Sigmoid colon (tissue), 6 donors: ENCODE measurements at regions not wholly inside any gene's neighbourhood (a gene's known extent, or its start where the extent isn't known, plus 50 kb on each side); places are given as distances from the start of the nearest gene placed in this dataset.

Experiments used
- DNase-seq: peaks from one replicate; pipeline ENCODE4 v3.0.0-alpha.2; 2019
- H3K27ac ChIP-seq, 4 donors: fragments of 200-600 bp; sonication (generic); one replicate each; pipeline ENCODE4 v1.5.1; 2016 to 2019; ENCODE audit warnings: mild to moderate bottlenecking in 1 of 4
- H3K27me3 ChIP-seq, 3 donors: fragments of 200-600 bp; sonication (generic); one replicate each; pipeline ENCODE4 v1.5.1; 2019; ENCODE audit warnings: mild to moderate bottlenecking in 1 of 3
- H3K36me3 ChIP-seq, 4 donors: fragments of 200-600 bp; sonication (generic); one replicate each; pipeline ENCODE4 v1.5.1; 2016 to 2019
- H3K4me1 ChIP-seq, 4 donors: fragments of 200-600 bp; sonication (generic); one replicate each; pipeline ENCODE4 v1.5.1; 2017 to 2019
- H3K4me3 ChIP-seq, 4 donors: fragments of 200-600 bp; sonication (generic); one replicate each; pipeline ENCODE4 v1.5.1; 2017 to 2019; ENCODE audit warnings: mild to moderate bottlenecking in 2 of 4, moderate library complexity in 1 of 4
- H3K9me3 ChIP-seq, 4 donors: fragments of 200-600 bp in 3 of 4; sonication (generic) in 3 of 4; one replicate each; pipeline versions ENCODE4 v1.5.1 to v1.6.1; 2013 to 2019
- EP300 ChIP-seq, 4 donors: sonication (generic); formaldehyde crosslinking; IDR thresholded peaks; one replicate each; pipeline ENCODE4 v1.6.1; 2017; ENCODE audit warnings: antibody characterized with exemption in 4 of 4
- POLR2A ChIP-seq, 2 donors: fragments of 450-650 bp; IDR thresholded peaks; one replicate each; pipeline ENCODE4 v1.6.1; 2016; ENCODE audit warnings: antibody characterized with exemption in 2 of 2, mild to moderate bottlenecking in 2 of 2, moderate library complexity in 2 of 2
- POLR2AphosphoS5 ChIP-seq, 4 donors: sonication (generic); formaldehyde crosslinking; IDR thresholded peaks; one replicate each; pipeline ENCODE4 v1.6.1; 2017; ENCODE audit warnings: antibody characterized with exemption in 4 of 4
- WGBS, 2 donors: extraction: QIAGEN DNeasy Blood & Tissue Kit; methylation state at CpG; one replicate each; pipeline ENCODE4 v1.1.7; 2013; 5-methylcytosine and 5-hydroxymethylcytosine counted together
- intact Hi-C: fragments of 100-400 bp; cut with DNase I; formaldehyde crosslinking; loops from one replicate; pipeline ENCODE4 v1.15.1; 2023
- TF ChIP-seq, protein P1 (sequence below), 4 experiments: fragments of 450-650 bp in 3 of 4; fragments of 200-600 bp in 1 of 4; IDR thresholded peaks; one replicate each; pipeline ENCODE4 v1.5.1; 2016 to 2019; ENCODE audit warnings: antibody characterized with exemption in 4 of 4, mild to moderate bottlenecking in 3 of 4, moderate library complexity in 2 of 4
- donor health status: healthy with polysubstance abuse.
- donor health status: healthy.

DNA sequence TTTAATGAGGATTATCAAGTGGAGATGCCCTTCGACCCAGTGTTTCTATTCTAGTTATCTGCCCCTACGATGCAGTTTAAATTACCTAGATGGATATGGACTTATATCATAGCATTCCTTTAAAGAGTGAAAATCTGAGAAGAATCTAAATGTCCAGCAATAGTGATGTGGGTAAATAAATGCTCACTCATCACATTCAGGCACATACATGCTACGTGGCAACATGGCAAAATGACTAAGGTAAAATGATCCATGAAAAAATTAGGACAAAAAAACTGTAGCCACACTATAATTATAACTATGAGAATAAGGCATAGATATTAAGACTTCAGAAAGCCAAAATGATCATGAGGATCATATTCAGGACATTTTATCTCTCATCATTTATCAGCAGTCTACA lies 82.4 kb upstream of the PDE1C start:
- Histone ChIP-seq H3K9me3 (no peaks in the 10 kb centered on the region), H3K4me1 (peaks cover 0 to 6% (median 0%) of the 10 kb centered on the region in 4 donors), H3K27ac (no peak overlapping the region), H3K4me3 (no peak overlapping the region), H3K36me3 (no peaks in the 10 kb centered on the region), H3K27me3 (no peaks in the 10 kb centered on the region)
- intact Hi-C loops = no loop called here
- 84 to 85% methylated on average over 3 of the region's 3 CpGs for WGBS, 2 donors
- TF ChIP-seq, protein P1, sequence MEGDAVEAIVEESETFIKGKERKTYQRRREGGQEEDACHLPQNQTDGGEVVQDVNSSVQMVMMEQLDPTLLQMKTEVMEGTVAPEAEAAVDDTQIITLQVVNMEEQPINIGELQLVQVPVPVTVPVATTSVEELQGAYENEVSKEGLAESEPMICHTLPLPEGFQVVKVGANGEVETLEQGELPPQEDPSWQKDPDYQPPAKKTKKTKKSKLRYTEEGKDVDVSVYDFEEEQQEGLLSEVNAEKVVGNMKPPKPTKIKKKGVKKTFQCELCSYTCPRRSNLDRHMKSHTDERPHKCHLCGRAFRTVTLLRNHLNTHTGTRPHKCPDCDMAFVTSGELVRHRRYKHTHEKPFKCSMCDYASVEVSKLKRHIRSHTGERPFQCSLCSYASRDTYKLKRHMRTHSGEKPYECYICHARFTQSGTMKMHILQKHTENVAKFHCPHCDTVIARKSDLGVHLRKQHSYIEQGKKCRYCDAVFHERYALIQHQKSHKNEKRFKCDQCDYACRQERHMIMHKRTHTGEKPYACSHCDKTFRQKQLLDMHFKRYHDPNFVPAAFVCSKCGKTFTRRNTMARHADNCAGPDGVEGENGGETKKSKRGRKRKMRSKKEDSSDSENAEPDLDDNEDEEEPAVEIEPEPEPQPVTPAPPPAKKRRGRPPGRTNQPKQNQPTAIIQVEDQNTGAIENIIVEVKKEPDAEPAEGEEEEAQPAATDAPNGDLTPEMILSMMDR (IDR thresholded peaks at IDR 0.05) = no peak
- no peak for TF ChIP-seq POLR2A (IDR thresholded peaks at IDR 0.05)
- no peak for TF ChIP-seq POLR2AphosphoS5 (IDR thresholded peaks at IDR 0.05)
- TF ChIP-seq EP300 (IDR thresholded peaks at IDR 0.05) = no peak
- no peak for DNase-seq

DNA sequence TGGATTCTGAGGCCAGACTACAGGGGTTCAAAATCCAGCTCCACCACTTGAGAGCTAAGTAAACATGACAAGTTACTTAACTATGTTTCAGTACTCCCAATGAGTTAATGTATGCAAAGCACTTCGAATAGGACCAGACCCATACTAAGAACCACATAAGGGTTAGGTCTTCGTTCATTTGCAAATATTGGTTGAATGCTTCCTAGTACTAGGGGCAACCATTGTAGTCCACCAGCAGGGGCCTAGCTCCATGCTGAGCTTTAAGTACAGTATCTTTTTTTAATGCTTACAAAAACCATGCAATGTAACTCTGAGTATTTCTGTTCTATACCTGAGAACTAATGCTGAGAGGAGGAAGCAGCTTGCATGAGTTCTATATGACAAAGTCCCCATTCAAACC lies 80.4 kb upstream of the PDE1C start:
- intact Hi-C loops = no loop called here
- DNase-seq = no peak
- Histone ChIP-seq H3K4me1 (peaks cover 0 to 6% (median 0%) of the 10 kb centered on the region in 4 donors), H3K36me3 (no peaks in the 10 kb centered on the region), H3K9me3 (no peaks in the 10 kb centered on the region), H3K27ac (no peak overlapping the region), H3K4me3 (no peak overlapping the region), H3K27me3 (no peaks in the 10 kb centered on the region)
- TF ChIP-seq POLR2AphosphoS5 (IDR thresholded peaks at IDR 0.05) (no peak), EP300 (IDR thresholded peaks at IDR 0.05) (no peak), POLR2A (IDR thresholded peaks at IDR 0.05) (no peak)
- TF ChIP-seq, protein P1 (IDR thresholded peaks at IDR 0.05) = no peak
- WGBS, 2 donors = 81 to 84% methylated on average over 2 of the region's 2 CpGs

DNA sequence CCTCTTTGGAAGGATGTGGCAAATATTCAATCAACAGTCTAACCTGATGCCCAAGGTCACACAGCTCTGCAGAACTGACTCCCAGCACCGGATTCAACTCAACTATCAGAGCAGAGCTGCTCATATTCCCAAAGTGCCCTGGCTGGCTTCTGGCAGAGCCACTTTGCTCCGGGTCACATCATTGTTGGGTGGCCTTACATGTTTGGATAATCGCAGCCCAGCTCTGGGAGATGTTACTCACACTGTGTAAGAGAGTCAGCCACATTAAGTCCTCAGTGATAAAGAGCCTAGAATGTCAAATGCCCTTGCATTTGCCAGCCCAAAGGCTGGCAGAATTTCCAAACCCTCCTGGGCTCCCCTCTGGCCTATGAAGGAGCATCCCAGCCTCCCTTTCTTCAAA lies 79.8 kb upstream of the PDE1C start:
- no peak for DNase-seq
- Histone ChIP-seq H3K9me3 (no peaks in the 10 kb centered on the region), H3K27me3 (no peaks in the 10 kb centered on the region), H3K36me3 (no peaks in the 10 kb centered on the region), H3K27ac (no peak overlapping the region), H3K4me1 (peaks cover 0 to 6% (median 0%) of the 10 kb centered on the region in 4 donors), H3K4me3 (no peak overlapping the region)
- 87% methylated on average over 3 of the region's 3 CpGs for WGBS, 2 donors
- intact Hi-C loops = no loop called here
- TF ChIP-seq, protein P1 (IDR thresholded peaks at IDR 0.05) = no peak
- TF ChIP-seq EP300 (IDR thresholded peaks at IDR 0.05) = no peak

DNA sequence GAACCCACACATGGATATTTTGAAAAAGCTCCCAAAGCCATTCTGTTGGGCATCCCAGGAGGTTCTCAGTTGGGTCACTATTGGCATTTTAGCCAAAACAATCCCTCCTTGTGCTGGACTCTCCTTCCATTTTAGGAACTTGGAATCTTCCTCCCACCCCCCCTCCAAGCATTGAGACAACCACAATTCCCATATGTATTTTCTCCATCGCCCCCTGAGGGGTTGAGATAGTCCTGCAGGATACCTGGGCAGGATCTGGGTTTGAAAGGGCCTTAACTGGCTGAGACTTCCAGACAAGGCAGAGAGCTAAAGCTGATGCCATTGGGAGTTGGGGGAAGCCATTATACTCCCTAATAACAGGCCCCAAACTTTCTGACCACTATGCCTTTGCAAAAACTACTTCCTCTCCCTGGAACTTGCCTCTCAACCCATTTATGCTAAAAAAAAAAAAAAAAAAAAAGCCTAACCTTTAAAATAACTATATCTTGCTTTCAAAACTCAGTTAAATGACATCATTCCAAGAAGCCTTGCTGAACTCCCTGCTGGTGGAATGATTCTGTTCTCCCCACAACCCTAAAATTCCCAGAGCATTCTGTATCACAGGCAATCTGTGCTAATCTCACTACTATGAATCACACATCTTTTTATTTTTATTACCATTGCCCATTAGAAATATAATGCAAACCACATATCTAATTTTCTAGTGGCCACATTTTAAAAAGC lies 77.5 kb upstream of the PDE1C start:
- DNase-seq = no peak

More for the DNA sequence above, 77.5 kb upstream of the PDE1C start:
- H3K9me3 ChIP-seq = no peaks in the 10 kb centered on the region
- H3K4me1 ChIP-seq = no peaks in the 10 kb centered on the region
- 83 to 96% methylated on average over 1 of the region's 1 CpG for WGBS, 2 donors
- no peaks in the 10 kb centered on the region for H3K27me3 ChIP-seq
- TF ChIP-seq, protein P1 (IDR thresholded peaks at IDR 0.05) = no peak
- no peak for TF ChIP-seq POLR2A (IDR thresholded peaks at IDR 0.05)
- TF ChIP-seq POLR2AphosphoS5 (IDR thresholded peaks at IDR 0.05) = no peak
- no peak for TF ChIP-seq EP300 (IDR thresholded peaks at IDR 0.05)
- H3K4me3 ChIP-seq = no peak overlapping the region
- intact Hi-C loops = no loop called here
- H3K36me3 ChIP-seq = no peaks in the 10 kb centered on the region
- H3K27ac ChIP-seq = no peak overlapping the region
